Keratinocyte (primary cell): ENCODE measurements at regions not wholly inside any gene's neighbourhood (a gene's known extent, or its start where the extent isn't known, plus 50 kb on each side); places are given as distances from the start of the nearest gene placed in this dataset.

Experiments
- CTCF ChIP-seq, 3 experiments: IDR thresholded peaks in 1 of 3; conservative IDR thresholded peaks in 1 of 3; optimal IDR thresholded peaks in 1 of 3; 2 replicates in 2 of 3; 3 replicates in 1 of 3; pipeline versions ENCODE3 to v1.5.1; 2011; ENCODE audit warnings: low read length in 3 of 3, mild to moderate bottlenecking in 3 of 3, moderate library complexity in 2 of 3, control low read depth in 1 of 3, inconsistent platforms in 1 of 3; ENCODE audit not compliant: insufficient read depth in 2 of 3; ENCODE audit errors: extremely low read depth in 1 of 3
- EZH2 ChIP-seq: IDR thresholded peaks from one replicate; pipeline ENCODE4 v1.6.1; 2012; ENCODE audit warnings: inconsistent platforms, mild to moderate bottlenecking, low read length, moderate library complexity

GRCh38 chr5:174984863-174985262, 260.5 kb downstream of the MSX2 start:
- TF ChIP-seq CTCF (optimal IDR thresholded peaks at IDR 0.05 in 1 of 3, IDR thresholded peaks at IDR 0.05 in 1 of 3, conservative IDR thresholded peaks at IDR 0.05 in 1 of 3; ENCODE audit: extremely low read depth in 1 of 3, insufficient read depth in 2 of 3, low read length in 3 of 3) = no peak
- TF ChIP-seq EZH2 = no peak
